ENCODE measurements at regions not wholly inside any gene's neighbourhood (a gene's known extent, or its start where the extent isn't known, plus 50 kb on each side); places are given as distances from the start of the nearest gene placed in this dataset.

DNA sequence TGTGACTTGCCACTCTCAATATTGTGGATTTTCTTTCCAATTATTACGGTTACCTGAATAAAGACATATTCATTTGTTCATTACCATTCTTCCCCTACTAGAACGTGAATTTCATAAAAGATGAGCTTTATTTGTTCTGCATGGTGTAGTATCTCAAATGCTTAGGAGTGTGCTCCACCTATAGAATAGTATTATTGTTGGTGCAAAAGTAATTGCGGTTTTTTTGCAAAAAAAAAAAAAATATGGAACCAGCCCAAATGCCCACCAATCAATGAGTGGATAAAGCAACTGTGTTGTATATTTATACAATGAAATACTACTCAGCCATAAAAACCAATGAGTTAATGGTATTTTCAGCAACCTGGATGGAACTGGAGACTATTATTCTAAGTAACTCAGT is 525.5 kb upstream of the PRKX start:
- TF ChIP-seq CTCF (IDR thresholded peaks at IDR 0.05; ENCODE audit: low read length) (no peak), EZH2 (IDR thresholded peaks at IDR 0.05; ENCODE audit: borderline replicate concordance, low read length) (no peak)

All from OCI-LY1 (cell line).